ENCODE measurements at regions not wholly inside any gene's neighbourhood (a gene's known extent, or its start where the extent isn't known, plus 50 kb on each side); places are given as distances from the start of the nearest gene placed in this dataset.

DNA sequence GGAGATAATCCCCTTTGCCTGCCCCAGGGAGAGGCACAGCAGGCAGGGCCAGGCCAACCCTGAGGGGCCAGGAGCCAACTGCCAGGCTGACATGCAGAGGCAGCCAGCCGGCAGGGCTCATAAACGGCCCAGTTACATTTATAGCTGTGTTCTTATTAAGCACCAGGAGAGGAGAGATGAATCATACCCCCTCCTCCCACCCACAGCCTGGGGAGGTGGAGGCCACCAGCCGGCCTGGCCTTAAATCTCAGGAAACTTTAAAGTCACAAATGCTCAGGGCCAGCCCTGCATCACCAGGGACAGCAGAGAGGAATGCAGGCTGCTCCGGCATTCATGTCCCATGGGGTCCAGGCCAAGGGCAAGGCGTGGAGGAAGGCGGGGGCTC is 177.2 kb downstream of the TMEM132E start:
- H3K27me3 ChIP-seq = no peaks in the 10 kb centered on the region
- no peak for DNase-seq
- H3K36me3 ChIP-seq = no peaks in the 10 kb centered on the region
- no peak overlapping the region for H3K4me3 ChIP-seq
- H3K27ac ChIP-seq = no peak overlapping the region
- TF ChIP-seq, protein P1, sequence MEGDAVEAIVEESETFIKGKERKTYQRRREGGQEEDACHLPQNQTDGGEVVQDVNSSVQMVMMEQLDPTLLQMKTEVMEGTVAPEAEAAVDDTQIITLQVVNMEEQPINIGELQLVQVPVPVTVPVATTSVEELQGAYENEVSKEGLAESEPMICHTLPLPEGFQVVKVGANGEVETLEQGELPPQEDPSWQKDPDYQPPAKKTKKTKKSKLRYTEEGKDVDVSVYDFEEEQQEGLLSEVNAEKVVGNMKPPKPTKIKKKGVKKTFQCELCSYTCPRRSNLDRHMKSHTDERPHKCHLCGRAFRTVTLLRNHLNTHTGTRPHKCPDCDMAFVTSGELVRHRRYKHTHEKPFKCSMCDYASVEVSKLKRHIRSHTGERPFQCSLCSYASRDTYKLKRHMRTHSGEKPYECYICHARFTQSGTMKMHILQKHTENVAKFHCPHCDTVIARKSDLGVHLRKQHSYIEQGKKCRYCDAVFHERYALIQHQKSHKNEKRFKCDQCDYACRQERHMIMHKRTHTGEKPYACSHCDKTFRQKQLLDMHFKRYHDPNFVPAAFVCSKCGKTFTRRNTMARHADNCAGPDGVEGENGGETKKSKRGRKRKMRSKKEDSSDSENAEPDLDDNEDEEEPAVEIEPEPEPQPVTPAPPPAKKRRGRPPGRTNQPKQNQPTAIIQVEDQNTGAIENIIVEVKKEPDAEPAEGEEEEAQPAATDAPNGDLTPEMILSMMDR (IDR thresholded peaks at IDR 0.05) = no peak
- H3K4me1 ChIP-seq = no peaks in the 10 kb centered on the region
- H3K9me3 ChIP-seq = no peaks in the 10 kb centered on the region
- no peak for ATAC-seq
- intact Hi-C loops (cut with DNase I) = no loop called here

DNA sequence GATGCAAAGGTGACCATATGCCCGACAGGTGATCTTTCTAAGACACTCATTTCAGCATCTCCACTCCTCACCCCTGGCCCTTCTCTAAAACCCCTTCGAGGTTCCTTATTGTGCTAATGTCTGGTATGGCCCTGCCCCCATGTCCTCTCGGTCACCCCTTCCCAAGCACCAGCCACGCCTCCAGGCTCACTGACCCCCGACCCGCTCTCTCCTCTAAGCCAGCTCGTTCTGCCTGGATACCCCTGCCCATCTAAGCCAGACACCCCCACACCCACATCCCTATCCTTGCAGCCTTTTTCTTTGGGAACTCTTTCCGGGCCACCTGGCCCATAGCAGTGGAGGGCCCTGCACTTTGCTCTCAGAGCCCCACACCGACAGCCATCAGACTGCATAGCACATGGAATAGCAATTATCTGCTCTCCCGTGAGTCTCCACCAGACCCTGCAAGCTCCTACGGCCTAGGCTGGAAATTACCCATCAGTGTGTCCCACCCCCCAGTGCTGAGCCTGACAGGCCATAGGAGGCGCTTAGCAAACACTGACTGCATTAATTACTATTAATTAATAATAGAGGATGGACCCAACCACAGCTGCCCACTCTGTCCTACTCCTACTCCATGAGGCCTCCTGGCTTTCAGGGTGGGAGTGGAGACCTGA is 176.7 kb downstream of the TMEM132E start:
- Histone ChIP-seq H3K4me1 (no peaks in the 10 kb centered on the region), H3K27ac (no peak overlapping the region), H3K4me3 (no peak overlapping the region), H3K36me3 (no peaks in the 10 kb centered on the region), H3K27me3 (peaks cover 4% of the 10 kb centered on the region), H3K9me3 (no peaks in the 10 kb centered on the region)
- ATAC-seq (no peak), DNase-seq (no peak)
- intact Hi-C loops (cut with DNase I) = no loop called here
- TF ChIP-seq, protein P1 (IDR thresholded peaks at IDR 0.05) = no peak

DNA sequence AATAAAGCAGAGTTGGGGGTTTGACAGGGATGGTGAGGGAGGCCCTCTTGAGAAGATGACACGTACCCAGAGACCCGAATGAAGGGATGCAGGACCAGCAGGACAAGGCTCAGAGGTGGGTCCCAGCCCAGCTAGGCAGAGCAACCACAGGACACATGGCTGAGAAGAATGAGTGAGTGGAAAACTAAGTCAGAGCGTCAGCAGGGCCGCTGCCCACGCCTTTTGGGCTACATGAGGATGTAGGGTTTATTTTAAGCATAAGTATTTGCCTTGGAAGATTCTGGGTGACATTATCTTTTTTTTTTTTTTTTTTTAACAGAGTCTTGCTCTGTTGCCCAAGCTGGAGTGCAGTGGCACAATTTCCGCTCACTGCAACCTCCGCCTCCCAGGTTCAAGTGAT is 176.0 kb downstream of the TMEM132E start:
- intact Hi-C loops (cut with DNase I) = no loop called here

DNA sequence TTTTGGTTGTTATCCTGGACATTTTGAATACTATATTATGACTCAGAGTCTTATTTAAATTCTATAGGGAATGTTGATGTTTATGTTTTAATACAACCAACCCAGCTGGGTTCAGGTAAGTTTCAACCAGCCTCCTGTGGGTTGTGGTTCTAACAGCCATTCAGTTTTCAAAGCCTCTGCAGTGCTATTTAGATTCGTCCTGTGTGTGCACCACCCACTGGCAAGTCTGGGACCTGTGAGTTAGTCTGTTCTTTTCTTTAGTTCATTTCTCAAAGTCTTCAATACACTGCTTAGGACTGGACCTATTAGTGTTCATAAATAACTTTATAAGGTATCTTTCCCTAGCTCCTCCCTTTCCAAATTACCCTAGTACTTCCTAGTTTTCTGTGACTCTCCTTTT is 170.6 kb downstream of the TMEM132E start:
- H3K36me3 ChIP-seq = no peaks in the 10 kb centered on the region
- TF ChIP-seq, protein P1 (IDR thresholded peaks at IDR 0.05) = no peak
- ATAC-seq (no peak), DNase-seq (no peak)
- H3K4me1 ChIP-seq = no peaks in the 10 kb centered on the region
- no peak overlapping the region for H3K27ac ChIP-seq
- H3K27me3 ChIP-seq = peaks cover 7% of the 10 kb centered on the region
- H3K9me3 ChIP-seq = no peaks in the 10 kb centered on the region
- intact Hi-C loops (cut with DNase I) = no loop called here
- H3K4me3 ChIP-seq = no peak overlapping the region

More for the DNA sequence above, 176.0 kb downstream of the TMEM132E start:
- Histone ChIP-seq H3K27ac (no peak overlapping the region), H3K4me3 (no peak overlapping the region), H3K27me3 (peaks cover 7% of the 10 kb centered on the region), H3K4me1 (no peaks in the 10 kb centered on the region), H3K9me3 (no peaks in the 10 kb centered on the region), H3K36me3 (no peaks in the 10 kb centered on the region)
- TF ChIP-seq, protein P1 (IDR thresholded peaks at IDR 0.05) = no peak
- DNase-seq = no peak
- ATAC-seq = no peak

DNA sequence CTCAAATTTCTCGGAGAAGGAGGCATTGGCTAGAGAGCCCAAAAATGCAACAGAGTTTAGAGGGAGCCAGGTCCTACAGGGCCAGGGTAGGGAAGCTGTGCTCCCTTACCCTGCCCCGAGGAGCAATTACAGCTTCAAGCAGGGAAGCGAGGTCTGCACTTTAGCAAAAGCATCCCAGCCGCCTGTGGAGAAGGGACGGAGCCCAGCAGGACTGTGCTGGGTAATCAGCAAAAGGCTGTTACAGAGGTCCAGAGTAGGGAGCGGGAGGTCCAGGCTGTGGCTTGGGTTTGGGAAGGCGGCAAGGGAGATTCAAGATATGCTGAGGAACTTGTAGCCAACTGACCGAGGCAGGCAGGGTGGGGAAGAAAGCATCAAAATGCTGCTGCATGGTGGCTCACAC is 162.6 kb downstream of the TMEM132E start:
- Histone ChIP-seq H3K9me3 (no peaks in the 10 kb centered on the region), H3K4me3 (no peak overlapping the region), H3K27me3 (no peaks in the 10 kb centered on the region), H3K4me1 (no peaks in the 10 kb centered on the region), H3K27ac (no peak overlapping the region), H3K36me3 (no peaks in the 10 kb centered on the region)
- intact Hi-C loops (cut with DNase I) = no loop called here
- ATAC-seq = no peak
- no peak for DNase-seq
- TF ChIP-seq, protein P1 (IDR thresholded peaks at IDR 0.05) = no peak

All from upper lobe of right lung (tissue), 1 donor.